GM23338 (cell line): ENCODE measurements at regions not wholly inside any gene's neighbourhood (a gene's known extent, or its start where the extent isn't known, plus 50 kb on each side); places are given as distances from the start of the nearest gene placed in this dataset.

Experiments used
- ATAC-seq: fragments of 200-7000 bp; cut with Tn5 transposase; 3 replicates; pipeline ENCODE4 v1.9.1; 2020
- DNase-seq: peaks from one replicate; pipeline ENCODE4 v3.0.0-alpha.2; 2015; ENCODE audit warnings: low spot score
- H2AFZ ChIP-seq: fragments of 200-600 bp; sonication (generic); 2 replicates; pipeline ENCODE4 v1.8.0; 2016; ENCODE audit warnings: antibody characterized with exemption, mild to moderate bottlenecking, moderate library complexity
- H3F3A ChIP-seq: fragments of 200-600 bp; sonication (generic); replicated peaks from 2 replicates; pipeline ENCODE4 v1.8.0; 2017; ENCODE audit warnings: antibody characterized with exemption, mixed run types, low read depth
- H3K27ac ChIP-seq: fragments of 200-600 bp; sonication (generic); 2 replicates; pipeline ENCODE4 v1.6.1; 2016; ENCODE audit warnings: low read depth
- H3K27me3 ChIP-seq: fragments of 200-600 bp; sonication (generic); 2 replicates; pipeline ENCODE4 v1.8.0; 2016; ENCODE audit warnings: mild to moderate bottlenecking, mixed run types, moderate library complexity; ENCODE audit not compliant: insufficient read depth
- H3K36me3 ChIP-seq: fragments of 200-600 bp; sonication (generic); 2 replicates; pipeline ENCODE4 v1.8.0; 2016; ENCODE audit warnings: mild to moderate bottlenecking; ENCODE audit not compliant: insufficient read depth
- H3K4me1 ChIP-seq: fragments of 200-600 bp; sonication (generic); 2 replicates; pipeline ENCODE4 v1.8.0; 2016; ENCODE audit warnings: mild to moderate bottlenecking, moderate library complexity; ENCODE audit not compliant: insufficient read depth
- H3K4me2 ChIP-seq: fragments of 200-600 bp; sonication (generic); 2 replicates; pipeline ENCODE4 v1.7.1; 2017; ENCODE audit warnings: mixed run types
- H3K4me3 ChIP-seq: fragments of 200-600 bp; sonication (generic); 2 replicates; pipeline ENCODE4 v1.6.1; 2016; ENCODE audit warnings: mixed run types
- H3K79me2 ChIP-seq: fragments of 200-600 bp; sonication (generic); replicated peaks from 2 replicates; pipeline ENCODE4 v1.8.0; 2017; ENCODE audit warnings: mild to moderate bottlenecking; ENCODE audit not compliant: insufficient read depth
- H3K9me2 ChIP-seq: fragments of 200-600 bp; sonication (generic); 2 replicates; pipeline ENCODE4 v1.8.0; 2017; ENCODE audit not compliant: insufficient read depth
- H4K20me1 ChIP-seq: fragments of 200-600 bp; sonication (generic); replicated peaks from 2 replicates; pipeline ENCODE4 v1.8.0; 2017; ENCODE audit warnings: mild to moderate bottlenecking; ENCODE audit not compliant: insufficient read depth
- H3K27ac Mint-ChIP-seq: 2 replicates; pipeline ENCODE4 v1.8.0; 2020; ENCODE audit warnings: inconsistent platforms, mild to moderate bottlenecking, moderate library complexity, mixed read lengths
- H3K27me3 Mint-ChIP-seq: 3 replicates; pipeline ENCODE4 v1.8.0; 2022; ENCODE audit warnings: low read depth, mild to moderate bottlenecking, moderate library complexity, mixed read lengths, inconsistent platforms; ENCODE audit not compliant: insufficient read depth, poor library complexity
- H3K36me3 Mint-ChIP-seq: 3 replicates; pipeline ENCODE4 v1.8.0; 2021; ENCODE audit warnings: low read depth, mild to moderate bottlenecking, inconsistent platforms, moderate library complexity, mixed read lengths
- H3K4me1 Mint-ChIP-seq: 3 replicates; pipeline ENCODE4 v1.8.0; 2020; ENCODE audit warnings: mild to moderate bottlenecking, inconsistent platforms, mixed read lengths
- H3K4me3 Mint-ChIP-seq: 3 replicates; pipeline ENCODE4 v1.8.0; 2021; ENCODE audit warnings: moderate library complexity, mild to moderate bottlenecking, inconsistent platforms, mixed read lengths
- H3K9me3 Mint-ChIP-seq: 3 replicates; pipeline ENCODE4 v1.8.0; 2020; ENCODE audit warnings: moderate library complexity, mild to moderate bottlenecking, inconsistent platforms, mixed read lengths
- CREB1 ChIP-seq: fragments of 250-450 bp; sonication (Bioruptor Pico); IDR thresholded peaks from 2 replicates; pipeline ENCODE4 v1.5.0; 2020; ENCODE audit warnings: low read depth, mild to moderate bottlenecking, moderate library complexity
- ETS1 ChIP-seq: IDR thresholded peaks from 2 replicates; pipeline ENCODE4 v1.6.1; 2016; ENCODE audit warnings: antibody characterized with exemption
- EZH2 ChIP-seq: fragments of 200-600 bp; sonication (generic); IDR thresholded peaks from one replicate; pipeline ENCODE4 v1.8.0; 2017; ENCODE audit warnings: antibody characterized with exemption, mild to moderate bottlenecking, low read depth; ENCODE audit not compliant: unreplicated experiment
- EZH2phosphoT487 ChIP-seq: fragments of 200-600 bp; sonication (generic); IDR thresholded peaks from one replicate; pipeline ENCODE4 v1.8.1; 2018; ENCODE audit warnings: antibody characterized with exemption; ENCODE audit not compliant: unreplicated experiment
- JUNB ChIP-seq: IDR thresholded peaks from one replicate; pipeline ENCODE4 v1.6.1; 2016; ENCODE audit warnings: antibody characterized with exemption; ENCODE audit not compliant: unreplicated experiment
- NANOG ChIP-seq: IDR thresholded peaks from 2 replicates; pipeline ENCODE4 v1.6.1; 2016; ENCODE audit warnings: antibody characterized with exemption, borderline replicate concordance
- POLR2AphosphoS5 ChIP-seq: IDR thresholded peaks from 2 replicates; pipeline ENCODE4 v1.6.1; 2016; ENCODE audit warnings: antibody characterized with exemption, low read depth
- STAT1 ChIP-seq: IDR thresholded peaks from one replicate; pipeline ENCODE4 v1.6.1; 2016; ENCODE audit warnings: antibody characterized with exemption; ENCODE audit not compliant: unreplicated experiment
- ZNF114 ChIP-seq: fragments of 250-450 bp; sonication (Bioruptor Pico); IDR thresholded peaks from 2 replicates; pipeline ENCODE4 v1.5.0; 2020; ENCODE audit warnings: mild to moderate bottlenecking, moderate library complexity
- ZNF331 ChIP-seq: fragments of 250-450 bp; sonication (Bioruptor Pico); IDR thresholded peaks from 2 replicates; pipeline ENCODE4 v1.5.0; 2020; ENCODE audit warnings: low read depth, mild to moderate bottlenecking, moderate library complexity
- TF ChIP-seq, protein P1 (sequence below): IDR thresholded peaks from one replicate; pipeline ENCODE4 v1.6.1; 2018; ENCODE audit warnings: antibody characterized with exemption; ENCODE audit not compliant: unreplicated experiment
- TF ChIP-seq, protein P2 (sequence below), 2 experiments: fragments of 200-600 bp in 1 of 2; sonication (generic) in 1 of 2; conservative IDR thresholded peaks; 2 replicates each; pipeline versions ENCODE4 v1.5.1 to v1.6.1; 2016 to 2017; ENCODE audit warnings: antibody characterized with exemption in 2 of 2, low read depth in 2 of 2, mild to moderate bottlenecking in 2 of 2, moderate library complexity in 1 of 2

GRCh38 chr19:57033576-57033975 is 86.2 kb upstream of the USP29 start:
- Histone ChIP-seq H3K4me2 (no peak overlapping the region), H3K27ac (no peak overlapping the region), H3F3A (no peaks in the 10 kb centered on the region), H3K4me1 (no peaks in the 10 kb centered on the region), H3K79me2 (no peaks in the 10 kb centered on the region), H3K27me3 (no peaks in the 10 kb centered on the region), H3K4me3 (no peak overlapping the region), H3K36me3 (no peaks in the 10 kb centered on the region; the same call in 1 of the 2 replicates), H2AFZ (no peak overlapping the region), H4K20me1 (no peaks in the 10 kb centered on the region), H3K9me2 (no peaks in the 10 kb centered on the region)
- DNase-seq (no peak), ATAC-seq (no peak)
- H3K27me3 Mint-ChIP-seq, result peaks cover 3% of the 10 kb centered on the region
- H3K9me3 Mint-ChIP-seq, result peaks cover 97% of the 10 kb centered on the region
- no peak for TF ChIP-seq ZNF114 (CRISPR knock-in tag)
- TF ChIP-seq, protein P1, sequence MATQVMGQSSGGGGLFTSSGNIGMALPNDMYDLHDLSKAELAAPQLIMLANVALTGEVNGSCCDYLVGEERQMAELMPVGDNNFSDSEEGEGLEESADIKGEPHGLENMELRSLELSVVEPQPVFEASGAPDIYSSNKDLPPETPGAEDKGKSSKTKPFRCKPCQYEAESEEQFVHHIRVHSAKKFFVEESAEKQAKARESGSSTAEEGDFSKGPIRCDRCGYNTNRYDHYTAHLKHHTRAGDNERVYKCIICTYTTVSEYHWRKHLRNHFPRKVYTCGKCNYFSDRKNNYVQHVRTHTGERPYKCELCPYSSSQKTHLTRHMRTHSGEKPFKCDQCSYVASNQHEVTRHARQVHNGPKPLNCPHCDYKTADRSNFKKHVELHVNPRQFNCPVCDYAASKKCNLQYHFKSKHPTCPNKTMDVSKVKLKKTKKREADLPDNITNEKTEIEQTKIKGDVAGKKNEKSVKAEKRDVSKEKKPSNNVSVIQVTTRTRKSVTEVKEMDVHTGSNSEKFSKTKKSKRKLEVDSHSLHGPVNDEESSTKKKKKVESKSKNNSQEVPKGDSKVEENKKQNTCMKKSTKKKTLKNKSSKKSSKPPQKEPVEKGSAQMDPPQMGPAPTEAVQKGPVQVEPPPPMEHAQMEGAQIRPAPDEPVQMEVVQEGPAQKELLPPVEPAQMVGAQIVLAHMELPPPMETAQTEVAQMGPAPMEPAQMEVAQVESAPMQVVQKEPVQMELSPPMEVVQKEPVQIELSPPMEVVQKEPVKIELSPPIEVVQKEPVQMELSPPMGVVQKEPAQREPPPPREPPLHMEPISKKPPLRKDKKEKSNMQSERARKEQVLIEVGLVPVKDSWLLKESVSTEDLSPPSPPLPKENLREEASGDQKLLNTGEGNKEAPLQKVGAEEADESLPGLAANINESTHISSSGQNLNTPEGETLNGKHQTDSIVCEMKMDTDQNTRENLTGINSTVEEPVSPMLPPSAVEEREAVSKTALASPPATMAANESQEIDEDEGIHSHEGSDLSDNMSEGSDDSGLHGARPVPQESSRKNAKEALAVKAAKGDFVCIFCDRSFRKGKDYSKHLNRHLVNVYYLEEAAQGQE, result no peak
- no peak for TF ChIP-seq JUNB
- TF ChIP-seq, protein P2, sequence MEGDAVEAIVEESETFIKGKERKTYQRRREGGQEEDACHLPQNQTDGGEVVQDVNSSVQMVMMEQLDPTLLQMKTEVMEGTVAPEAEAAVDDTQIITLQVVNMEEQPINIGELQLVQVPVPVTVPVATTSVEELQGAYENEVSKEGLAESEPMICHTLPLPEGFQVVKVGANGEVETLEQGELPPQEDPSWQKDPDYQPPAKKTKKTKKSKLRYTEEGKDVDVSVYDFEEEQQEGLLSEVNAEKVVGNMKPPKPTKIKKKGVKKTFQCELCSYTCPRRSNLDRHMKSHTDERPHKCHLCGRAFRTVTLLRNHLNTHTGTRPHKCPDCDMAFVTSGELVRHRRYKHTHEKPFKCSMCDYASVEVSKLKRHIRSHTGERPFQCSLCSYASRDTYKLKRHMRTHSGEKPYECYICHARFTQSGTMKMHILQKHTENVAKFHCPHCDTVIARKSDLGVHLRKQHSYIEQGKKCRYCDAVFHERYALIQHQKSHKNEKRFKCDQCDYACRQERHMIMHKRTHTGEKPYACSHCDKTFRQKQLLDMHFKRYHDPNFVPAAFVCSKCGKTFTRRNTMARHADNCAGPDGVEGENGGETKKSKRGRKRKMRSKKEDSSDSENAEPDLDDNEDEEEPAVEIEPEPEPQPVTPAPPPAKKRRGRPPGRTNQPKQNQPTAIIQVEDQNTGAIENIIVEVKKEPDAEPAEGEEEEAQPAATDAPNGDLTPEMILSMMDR (conservative IDR thresholded peaks at IDR 0.05; ENCODE audit: low read depth in 2 of 2), result no peak
- TF ChIP-seq CREB1, result no peak
- no peaks in the 10 kb centered on the region for H3K4me1 Mint-ChIP-seq
- H3K27ac Mint-ChIP-seq, result no peak overlapping the region
- no peak overlapping the region for H3K4me3 Mint-ChIP-seq
- H3K36me3 Mint-ChIP-seq, result peaks cover 40% of the 10 kb centered on the region

DNA sequence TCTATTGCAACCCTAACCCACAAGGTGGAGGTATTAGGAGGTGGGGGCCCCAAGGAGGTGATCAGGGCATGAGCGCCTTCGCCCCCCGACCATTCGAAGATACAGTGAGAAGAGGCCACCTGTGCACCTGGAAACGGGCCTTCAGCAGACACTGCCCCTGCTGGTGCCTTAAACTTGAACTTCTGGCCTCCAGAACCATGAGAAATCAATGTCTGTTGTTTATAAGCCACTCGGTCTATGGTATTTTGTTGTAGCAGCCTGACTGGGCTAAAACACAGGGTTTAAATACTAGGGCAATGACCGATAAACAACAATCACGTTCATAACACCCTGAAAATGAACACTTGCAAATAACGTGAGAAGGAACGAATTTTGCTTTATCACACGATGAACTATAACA is 85.2 kb upstream of the USP29 start:
- Histone ChIP-seq H3K27me3 (no peaks in the 10 kb centered on the region), H4K20me1 (no peaks in the 10 kb centered on the region), H3K79me2 (no peaks in the 10 kb centered on the region), H3K4me2 (no peak overlapping the region), H3K27ac (no peak overlapping the region), H3K4me3 (no peak overlapping the region), H3K9me2 (no peaks in the 10 kb centered on the region), H2AFZ (no peak overlapping the region), H3K36me3 (no peaks in the 10 kb centered on the region; the same call in 1 of the 2 replicates), H3F3A (no peaks in the 10 kb centered on the region), H3K4me1 (no peaks in the 10 kb centered on the region)
- ATAC-seq (no peak), DNase-seq (no peak)
- H3K4me1 Mint-ChIP-seq, result no peaks in the 10 kb centered on the region
- peaks cover 47% of the 10 kb centered on the region for H3K36me3 Mint-ChIP-seq
- peaks cover 99% of the 10 kb centered on the region for H3K9me3 Mint-ChIP-seq
- H3K27ac Mint-ChIP-seq, result no peak overlapping the region
- peaks cover 3% of the 10 kb centered on the region for H3K27me3 Mint-ChIP-seq
- H3K4me3 Mint-ChIP-seq, result no peak overlapping the region
- TF ChIP-seq CREB1, result no peak
- TF ChIP-seq STAT1, result no peak
- TF ChIP-seq EZH2, result no peak
- no peak for TF ChIP-seq NANOG
- TF ChIP-seq JUNB, result no peak
- TF ChIP-seq ETS1, result no peak
- TF ChIP-seq ZNF331 (CRISPR knock-in tag), result no peak
- no peak for TF ChIP-seq EZH2phosphoT487
- no peak for TF ChIP-seq POLR2AphosphoS5
- TF ChIP-seq, protein P1, result no peak
- TF ChIP-seq, protein P2 (conservative IDR thresholded peaks at IDR 0.05; ENCODE audit: low read depth in 2 of 2), result no peak
- no peak for TF ChIP-seq ZNF114 (CRISPR knock-in tag)
